ENCODE measurements at regions not wholly inside any gene's neighbourhood (a gene's known extent, or its start where the extent isn't known, plus 50 kb on each side); places are given as distances from the start of the nearest gene placed in this dataset.
"Not testable (repeated sequence)": the region's sequence is repeated elsewhere in the genome, so short reads cannot be mapped to it uniquely, and the experiment has no call there.

DNA sequence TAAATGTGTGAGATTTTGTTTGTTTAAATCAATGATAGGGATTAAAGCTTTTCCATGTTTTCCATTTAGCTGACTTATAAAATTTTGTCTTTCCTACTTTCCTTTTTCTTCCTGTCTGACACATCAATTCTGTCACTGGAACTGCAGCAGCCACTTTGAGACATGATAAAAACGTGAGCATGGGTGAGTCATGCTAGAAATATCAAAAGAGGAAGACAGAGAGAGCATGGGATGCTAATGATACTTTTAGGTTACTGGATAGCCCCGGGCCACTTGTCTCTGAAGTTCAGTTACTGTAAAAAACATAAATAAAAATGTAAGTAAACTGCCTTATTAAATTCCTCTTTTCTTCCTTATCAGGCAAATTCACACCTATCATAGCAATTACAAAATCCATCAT lies 1332.0 kb upstream of the PCDH20 start:
- WGBS, 2 donors: 49 to 50% methylated on average over 2 of the region's 2 CpGs
- TF ChIP-seq, protein P1, sequence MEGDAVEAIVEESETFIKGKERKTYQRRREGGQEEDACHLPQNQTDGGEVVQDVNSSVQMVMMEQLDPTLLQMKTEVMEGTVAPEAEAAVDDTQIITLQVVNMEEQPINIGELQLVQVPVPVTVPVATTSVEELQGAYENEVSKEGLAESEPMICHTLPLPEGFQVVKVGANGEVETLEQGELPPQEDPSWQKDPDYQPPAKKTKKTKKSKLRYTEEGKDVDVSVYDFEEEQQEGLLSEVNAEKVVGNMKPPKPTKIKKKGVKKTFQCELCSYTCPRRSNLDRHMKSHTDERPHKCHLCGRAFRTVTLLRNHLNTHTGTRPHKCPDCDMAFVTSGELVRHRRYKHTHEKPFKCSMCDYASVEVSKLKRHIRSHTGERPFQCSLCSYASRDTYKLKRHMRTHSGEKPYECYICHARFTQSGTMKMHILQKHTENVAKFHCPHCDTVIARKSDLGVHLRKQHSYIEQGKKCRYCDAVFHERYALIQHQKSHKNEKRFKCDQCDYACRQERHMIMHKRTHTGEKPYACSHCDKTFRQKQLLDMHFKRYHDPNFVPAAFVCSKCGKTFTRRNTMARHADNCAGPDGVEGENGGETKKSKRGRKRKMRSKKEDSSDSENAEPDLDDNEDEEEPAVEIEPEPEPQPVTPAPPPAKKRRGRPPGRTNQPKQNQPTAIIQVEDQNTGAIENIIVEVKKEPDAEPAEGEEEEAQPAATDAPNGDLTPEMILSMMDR (IDR thresholded peaks at IDR 0.05): no peak
- TF ChIP-seq POLR2A (IDR thresholded peaks at IDR 0.05): no peak
- intact Hi-C loops (cut with DNase I): no loop called here

DNA sequence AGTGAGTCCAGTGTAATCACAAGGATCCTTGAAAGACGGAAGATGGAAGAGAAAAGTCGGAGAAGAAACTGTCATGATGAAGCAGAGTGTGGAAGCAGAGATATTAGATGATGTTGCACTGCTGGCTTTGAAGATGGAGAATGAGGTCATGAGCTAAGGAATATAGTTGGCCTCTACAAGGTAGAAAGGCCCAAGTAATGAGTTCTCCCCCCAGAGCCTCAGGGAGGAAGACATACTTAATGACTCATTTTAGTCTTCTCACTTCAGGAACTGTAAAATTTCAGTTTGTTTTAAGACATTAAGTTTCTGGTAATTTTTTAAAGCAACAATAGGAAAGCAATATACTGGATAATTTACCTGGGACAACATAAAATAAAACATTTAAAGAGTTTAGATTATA lies 1331.5 kb upstream of the PCDH20 start:
- Histone ChIP-seq H3K4me3 (replicated peaks in 1 of 3) (no peak overlapping the region), H3K27me3 (no peaks in the 10 kb centered on the region), H3K27ac (no peak overlapping the region), H3K36me3 (no peaks in the 10 kb centered on the region), H3K9me3 (no peaks in the 10 kb centered on the region), H3K4me1 (no peaks in the 10 kb centered on the region)
- 93% methylated on average over 2 of the region's 2 CpGs for WGBS, 2 donors
- TF ChIP-seq, protein P1 (IDR thresholded peaks at IDR 0.05): no peak
- TF ChIP-seq POLR2A (IDR thresholded peaks at IDR 0.05): no peak
- no peak for DNase-seq
- intact Hi-C loops (cut with DNase I): no loop called here

More for the DNA sequence above, 1332.0 kb upstream of the PCDH20 start:
- H3K9me3 ChIP-seq: no peaks in the 10 kb centered on the region
- no peak for DNase-seq
- H3K4me3 ChIP-seq (replicated peaks in 1 of 3): no peak overlapping the region
- no peaks in the 10 kb centered on the region for H3K36me3 ChIP-seq
- no peak overlapping the region for H3K27ac ChIP-seq
- H3K4me1 ChIP-seq: no peaks in the 10 kb centered on the region
- H3K27me3 ChIP-seq: no peaks in the 10 kb centered on the region

DNA sequence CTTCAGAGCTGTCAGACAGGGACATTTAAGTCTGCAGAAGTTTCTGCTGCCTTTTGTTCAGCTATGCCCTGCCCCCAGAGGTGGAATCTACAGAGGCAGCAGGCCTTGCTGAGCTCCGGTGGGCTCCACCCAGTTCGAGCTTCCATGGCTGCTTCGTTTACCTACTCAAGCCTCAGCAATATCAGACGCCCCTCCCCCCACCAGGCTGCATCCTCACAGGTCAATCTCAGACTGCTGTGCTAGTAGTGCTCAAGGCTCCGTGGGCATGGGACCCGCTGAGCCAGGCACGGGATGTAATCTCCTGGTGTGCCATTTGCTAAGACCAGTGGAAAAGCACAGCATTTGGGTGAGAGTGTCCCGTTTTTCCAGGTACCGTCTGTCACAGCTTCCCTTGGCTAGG lies 1314.1 kb upstream of the PCDH20 start:
- H3K4me1 ChIP-seq; H3K9me3 ChIP-seq; H3K27ac ChIP-seq; H3K36me3 ChIP-seq; H3K27me3 ChIP-seq; intact Hi-C loops (cut with DNase I); H3K4me3 ChIP-seq (replicated peaks in 1 of 3): not testable (repeated sequence)
- DNase-seq: peak in 1 of 2 donors; percentile 2
- WGBS, 2 donors: 88 to 94% methylated on average over 9 of the region's 9 CpGs

DNA sequence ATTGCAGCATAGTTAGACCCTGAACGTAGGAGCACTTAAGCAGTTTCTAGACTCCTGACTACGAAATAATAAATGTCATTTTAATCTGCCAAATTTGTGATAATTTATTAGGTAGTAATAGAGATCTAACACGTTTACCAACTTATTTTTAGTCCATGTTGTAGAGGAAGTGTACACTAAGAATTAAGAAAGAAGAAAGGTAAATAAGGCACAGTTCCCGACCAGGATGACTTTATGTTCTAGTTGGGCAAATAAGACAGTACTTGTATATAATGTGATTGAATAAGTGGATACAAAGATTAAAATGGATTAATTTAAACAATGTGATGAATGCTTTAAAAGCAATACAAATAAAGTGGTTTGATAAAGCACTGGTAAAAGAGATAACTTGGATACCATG lies 1306.2 kb upstream of the PCDH20 start:
- 47 to 48% methylated on average over 4 of the region's 4 CpGs for WGBS, 2 donors
- no peak for DNase-seq
- no peak overlapping the region for H3K27ac ChIP-seq
- TF ChIP-seq, protein P1 (IDR thresholded peaks at IDR 0.05): no peak
- TF ChIP-seq POLR2A (IDR thresholded peaks at IDR 0.05): no peak
- no peaks in the 10 kb centered on the region for H3K36me3 ChIP-seq
- no peaks in the 10 kb centered on the region for H3K27me3 ChIP-seq
- no peaks in the 10 kb centered on the region for H3K9me3 ChIP-seq
- no peaks in the 10 kb centered on the region for H3K4me1 ChIP-seq
- no peak overlapping the region for H3K4me3 ChIP-seq (replicated peaks in 1 of 3)
- intact Hi-C loops (cut with DNase I): no loop called here

DNA sequence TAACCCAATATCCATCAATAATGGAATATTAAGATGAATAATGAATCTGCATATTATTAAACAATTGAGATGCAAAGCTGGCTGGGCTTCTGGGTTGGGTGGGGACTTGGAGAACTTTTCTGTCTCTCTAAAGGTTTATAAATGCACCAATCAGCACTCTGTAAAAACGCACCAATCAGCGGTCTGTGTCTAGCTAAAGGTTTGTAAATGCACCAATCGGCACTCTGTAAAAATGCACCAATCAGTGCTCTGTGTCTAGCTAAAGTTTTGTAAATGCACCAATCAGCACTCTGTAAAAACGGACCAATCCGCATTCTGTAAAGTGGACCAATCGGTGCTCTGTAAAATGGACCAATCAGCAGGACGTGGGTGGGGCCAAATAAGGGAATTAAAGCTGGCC lies 1296.3 kb upstream of the PCDH20 start:
- H3K27me3 ChIP-seq; H3K4me3 ChIP-seq (replicated peaks in 1 of 3); H3K4me1 ChIP-seq; DNase-seq; H3K27ac ChIP-seq; intact Hi-C loops (cut with DNase I); H3K9me3 ChIP-seq; H3K36me3 ChIP-seq: not testable (repeated sequence)
- 91 to 93% methylated on average over 7 of the region's 7 CpGs for WGBS, 2 donors

DNA sequence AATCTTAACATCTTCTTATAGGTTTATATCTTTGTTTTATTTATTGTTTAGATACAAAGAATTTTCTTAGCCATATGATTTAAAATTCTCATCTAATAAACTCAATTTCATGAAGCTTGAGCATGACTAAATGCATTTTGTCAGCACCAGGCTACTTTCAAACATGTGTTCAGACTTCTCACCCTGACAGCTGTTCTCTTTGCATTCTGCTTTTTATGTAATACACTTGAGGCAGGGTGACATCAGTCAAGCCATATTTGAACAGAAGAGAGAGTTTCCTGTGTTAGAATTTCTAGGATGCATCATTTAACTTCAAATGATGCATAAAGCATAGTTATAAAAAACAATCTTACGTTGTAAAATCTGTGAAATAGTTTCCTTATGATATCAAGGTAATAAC lies 1295.1 kb upstream of the PCDH20 start:
- WGBS, 2 donors: 74 to 77% methylated on average over 1 of the region's 1 CpG
- no peak for DNase-seq
- Histone ChIP-seq H3K4me1 (no peaks in the 10 kb centered on the region), H3K27me3 (no peaks in the 10 kb centered on the region), H3K36me3 (no peaks in the 10 kb centered on the region), H3K4me3 (replicated peaks in 1 of 3) (no peak overlapping the region), H3K9me3 (no peaks in the 10 kb centered on the region), H3K27ac (no peak overlapping the region)
- intact Hi-C loops (cut with DNase I): no loop called here
- no peak for TF ChIP-seq POLR2A (IDR thresholded peaks at IDR 0.05)
- TF ChIP-seq, protein P1 (IDR thresholded peaks at IDR 0.05): no peak
